GM23248 (cell line): ENCODE measurements at regions not wholly inside any gene's neighbourhood (a gene's known extent, or its start where the extent isn't known, plus 50 kb on each side); places are given as distances from the start of the nearest gene placed in this dataset.
A peak's percentile ranks its signal among the peaks of the same experiment; 100 is the strongest.

Experiments
- DNase-seq: peaks from one replicate; pipeline ENCODE4 v3.0.0-alpha.2; 2015
- H2AFZ ChIP-seq: fragments of 200-600 bp; sonication (generic); 2 replicates; pipeline ENCODE4 v1.6.1; 2016; ENCODE audit warnings: antibody characterized with exemption
- H3F3A ChIP-seq: fragments of 200-600 bp; sonication (generic); 2 replicates; pipeline ENCODE4 v1.6.1; 2016; ENCODE audit warnings: mild to moderate bottlenecking, antibody characterized with exemption, mixed run types; ENCODE audit not compliant: insufficient read depth
- H3K27ac ChIP-seq: fragments of 200-600 bp; sonication (generic); 2 replicates; pipeline ENCODE4 v1.5.1; 2016; ENCODE audit warnings: mild to moderate bottlenecking
- H3K27me3 ChIP-seq: fragments of 200-600 bp; sonication (generic); replicated peaks from 2 replicates; pipeline ENCODE4 v1.6.1; 2016; ENCODE audit warnings: mild to moderate bottlenecking; ENCODE audit not compliant: insufficient read depth
- H3K36me3 ChIP-seq: fragments of 200-600 bp; sonication (generic); 2 replicates; pipeline ENCODE4 v1.6.1; 2016; ENCODE audit warnings: low read depth, mild to moderate bottlenecking
- H3K4me1 ChIP-seq: fragments of 200-600 bp; sonication (generic); 2 replicates; pipeline ENCODE4 v1.6.1; 2016; ENCODE audit warnings: mild to moderate bottlenecking; ENCODE audit not compliant: insufficient read depth
- H3K4me2 ChIP-seq: fragments of 200-600 bp; sonication (generic); one replicate; pipeline ENCODE4 v1.6.1; 2016; ENCODE audit warnings: mild to moderate bottlenecking; ENCODE audit not compliant: unreplicated experiment
- H3K4me3 ChIP-seq: fragments of 200-600 bp; sonication (generic); 2 replicates; pipeline ENCODE4 v1.5.1; 2016; ENCODE audit warnings: mild to moderate bottlenecking
- H3K79me2 ChIP-seq: fragments of 200-600 bp; sonication (generic); 2 replicates; pipeline ENCODE4 v1.6.1; 2016; ENCODE audit warnings: mild to moderate bottlenecking; ENCODE audit not compliant: insufficient read depth
- H3K9ac ChIP-seq: fragments of 200-600 bp; sonication (generic); 2 replicates; pipeline ENCODE4 v1.6.1; 2016; ENCODE audit warnings: mild to moderate bottlenecking
- H3K9me2 ChIP-seq: fragments of 200-600 bp; sonication (generic); 2 replicates; pipeline ENCODE4 v1.6.1; 2016; ENCODE audit warnings: mixed run types, mild to moderate bottlenecking, moderate library complexity; ENCODE audit not compliant: insufficient read depth
- H3K9me3 ChIP-seq: fragments of 200-600 bp; sonication (generic); one replicate; pipeline ENCODE4 v1.6.1; 2017; ENCODE audit warnings: low read depth
- H4K20me1 ChIP-seq: fragments of 200-600 bp; sonication (generic); 2 replicates; pipeline ENCODE4 v1.6.0; 2016; ENCODE audit not compliant: insufficient read depth
- EZH2 ChIP-seq: fragments of 200-600 bp; sonication (generic); IDR thresholded peaks from 2 replicates; pipeline ENCODE4 v1.6.1; 2018; ENCODE audit warnings: antibody characterized with exemption, mild to moderate bottlenecking; ENCODE audit not compliant: insufficient read depth, poor library complexity, severe bottlenecking
- EZH2phosphoT487 ChIP-seq: fragments of 200-600 bp; sonication (generic); IDR thresholded peaks from 2 replicates; pipeline ENCODE4 v1.6.1; 2018; ENCODE audit warnings: antibody characterized with exemption, moderate library complexity, mild to moderate bottlenecking, low read depth; ENCODE audit not compliant: insufficient read depth
- WGBS, 2 experiments: methylation state at CpG; one replicate each; pipeline ENCODE4 v1.1.6; 2015 to 2017; ENCODE audit warnings: low lambda C conversion rate in 2 of 2, low coverage in 1 of 2; ENCODE audit errors: missing lambda C conversion rate in 2 of 2; 5-methylcytosine and 5-hydroxymethylcytosine counted together
- in situ Hi-C: fragments of 300-500 bp; cut with MboI; formaldehyde crosslinking; loops from 2 replicates; pipeline ENCODE4 v1.15.0; 2020

DNA sequence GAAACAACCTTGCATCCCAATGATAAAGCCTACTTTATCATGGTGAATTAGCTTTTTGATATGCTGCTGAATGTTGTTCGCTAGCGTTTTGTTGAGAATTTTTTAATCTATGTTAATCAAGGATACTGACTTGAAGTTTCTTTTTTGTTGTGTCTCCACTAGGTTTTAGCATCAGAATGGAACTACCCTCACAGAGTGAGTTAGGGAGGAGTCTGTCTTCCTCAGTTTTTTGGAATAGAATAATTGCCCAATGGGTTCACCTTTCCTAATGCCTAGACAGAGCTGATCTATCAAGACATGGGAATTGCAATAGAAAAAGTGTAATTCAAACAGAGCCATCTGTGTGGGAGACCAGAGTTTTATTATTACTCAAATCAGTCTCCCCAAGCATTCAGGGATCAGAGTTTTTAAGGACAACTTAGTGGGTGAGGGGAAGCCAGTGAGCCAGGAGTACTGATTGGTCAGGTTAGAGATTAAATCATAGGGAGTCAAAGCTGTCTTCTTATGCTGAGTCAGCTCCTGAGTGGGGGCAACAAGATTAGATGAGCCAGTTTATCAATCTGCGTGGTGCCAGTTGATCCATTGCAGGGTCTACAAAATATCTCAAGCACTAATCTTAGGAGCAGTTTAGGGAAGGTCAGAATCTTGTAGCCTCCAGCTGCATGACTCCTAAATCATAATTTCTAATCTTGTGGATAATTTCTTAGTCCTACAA is 237.4 kb upstream of the PPP2R3A start:
- H3K79me2 ChIP-seq: no peaks in the 10 kb centered on the region
- no peaks in the 10 kb centered on the region for H3K4me1 ChIP-seq
- no peaks in the 10 kb centered on the region for H3F3A ChIP-seq
- in situ Hi-C loops: no loop called here
- H3K27me3 ChIP-seq: no peaks in the 10 kb centered on the region
- H3K9me2 ChIP-seq: no peaks in the 10 kb centered on the region
- no peaks in the 10 kb centered on the region for H3K36me3 ChIP-seq
- H3K4me2 ChIP-seq: no peak overlapping the region
- no peaks in the 10 kb centered on the region for H3K9me3 ChIP-seq
- DNase-seq: no peak
- H2AFZ ChIP-seq: no peak overlapping the region
- 35 to 41% methylated on average over 3 of the region's 3 CpGs for WGBS, 2 experiments
- no peak overlapping the region for H3K4me3 ChIP-seq
- TF ChIP-seq EZH2phosphoT487 (no peak), EZH2 (no peak)
- no peak overlapping the region for H3K27ac ChIP-seq
- no peaks in the 10 kb centered on the region for H4K20me1 ChIP-seq
- H3K9ac ChIP-seq: no peak overlapping the region

- no peak overlapping the region for H3K4me3 ChIP-seq
- no peak overlapping the region for H3K9ac ChIP-seq
- H3K27me3 ChIP-seq: no peaks in the 10 kb centered on the region
- no peak overlapping the region for H3K27ac ChIP-seq
- in situ Hi-C loops: no loop called here
- no peaks in the 10 kb centered on the region for H3K36me3 ChIP-seq
- no peaks in the 10 kb centered on the region for H3K79me2 ChIP-seq
- H4K20me1 ChIP-seq: no peaks in the 10 kb centered on the region
- H3K4me1 ChIP-seq: no peaks in the 10 kb centered on the region
- H3F3A ChIP-seq: no peaks in the 10 kb centered on the region
- WGBS, 2 experiments: 23 to 24% methylated on average over 2 of the region's 2 CpGs
- H3K9me2 ChIP-seq: no peaks in the 10 kb centered on the region
- DNase-seq: no peak
- no peak overlapping the region for H3K4me2 ChIP-seq
- H3K9me3 ChIP-seq: no peaks in the 10 kb centered on the region
- TF ChIP-seq EZH2 (no peak), EZH2phosphoT487 (no peak)
- no peak overlapping the region for H2AFZ ChIP-seq
Observed at GRCh38 chr3:135731546-135731945, 234.0 kb upstream of the PPP2R3A start.

GRCh38 chr3:135736740-135737139 is 228.8 kb upstream of the PPP2R3A start:
- DNase-seq: peak; percentile 29
- no peak overlapping the region for H3K27ac ChIP-seq
- H3K9me2 ChIP-seq: no peaks in the 10 kb centered on the region
- no peaks in the 10 kb centered on the region for H4K20me1 ChIP-seq
- no peak overlapping the region for H3K4me2 ChIP-seq
- no peaks in the 10 kb centered on the region for H3K4me1 ChIP-seq
- no peaks in the 10 kb centered on the region for H3K27me3 ChIP-seq
- 51 to 56% methylated on average over 6 of the region's 6 CpGs for WGBS, 2 experiments
- H3K79me2 ChIP-seq: no peaks in the 10 kb centered on the region
- in situ Hi-C loops: no loop called here
- no peak overlapping the region for H3K4me3 ChIP-seq
- no peak overlapping the region for H2AFZ ChIP-seq
- H3F3A ChIP-seq: no peaks in the 10 kb centered on the region
- no peak overlapping the region for H3K9ac ChIP-seq
- TF ChIP-seq EZH2phosphoT487: no peak
- no peak for TF ChIP-seq EZH2
- no peaks in the 10 kb centered on the region for H3K36me3 ChIP-seq
- no peaks in the 10 kb centered on the region for H3K9me3 ChIP-seq

DNA sequence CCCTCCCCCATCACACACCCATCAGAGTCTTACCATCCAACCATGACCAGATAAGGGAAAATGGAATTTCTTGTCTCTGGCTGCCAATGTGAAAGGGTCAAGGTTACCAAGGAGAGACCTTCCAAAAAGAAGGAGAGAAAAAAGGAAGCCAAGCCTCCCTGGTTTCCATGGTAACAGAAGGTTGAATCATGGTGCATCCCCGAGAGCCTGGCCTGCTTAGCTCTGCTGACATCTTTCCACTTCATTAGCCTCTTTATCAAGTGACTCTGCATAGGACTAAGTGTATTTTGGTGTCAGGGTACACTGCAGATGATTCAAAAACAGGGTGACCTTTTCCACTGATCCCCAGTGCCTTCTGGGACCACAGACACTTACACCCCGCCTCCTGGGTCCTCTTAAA is 225.7 kb upstream of the PPP2R3A start:
- WGBS, 2 experiments: 6 to 8% methylated on average over 2 of the region's 2 CpGs

DNA sequence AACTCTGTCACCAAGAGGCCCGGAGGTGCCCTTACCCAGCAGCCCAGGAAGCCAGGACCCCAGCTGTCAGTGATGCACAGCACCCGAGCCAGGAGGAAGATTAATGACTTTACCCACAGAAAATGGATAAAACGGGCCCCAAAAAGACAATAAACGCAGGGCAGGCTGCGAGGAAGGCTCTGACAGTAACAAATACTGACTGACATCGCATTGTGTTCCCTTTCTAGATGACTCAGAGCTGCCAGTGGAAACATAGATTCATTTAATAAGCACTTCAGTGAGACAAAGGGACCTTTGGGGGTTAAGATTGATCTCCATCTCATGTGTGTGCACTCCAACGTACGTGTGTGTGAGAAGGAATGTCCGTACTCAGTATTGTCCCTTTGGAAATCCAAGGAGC is 225.3 kb upstream of the PPP2R3A start:
- H3K4me2 ChIP-seq: no peak overlapping the region
- in situ Hi-C loops: no loop called here

More for the DNA sequence above, 225.7 kb upstream of the PPP2R3A start:
- peak; percentile 14 for DNase-seq
- Histone ChIP-seq H3K9me3 (no peaks in the 10 kb centered on the region), H3K9me2 (no peaks in the 10 kb centered on the region), H3K4me2 (no peak overlapping the region), H3K36me3 (no peaks in the 10 kb centered on the region), H2AFZ (no peak overlapping the region), H3K27me3 (no peaks in the 10 kb centered on the region), H3K27ac (no peak overlapping the region), H3K9ac (no peak overlapping the region), H4K20me1 (no peaks in the 10 kb centered on the region), H3F3A (no peaks in the 10 kb centered on the region), H3K4me3 (no peak overlapping the region), H3K79me2 (no peaks in the 10 kb centered on the region), H3K4me1 (no peaks in the 10 kb centered on the region)
- in situ Hi-C loops: no loop called here
- TF ChIP-seq EZH2 (no peak), EZH2phosphoT487 (no peak)

More for the DNA sequence above, 225.3 kb upstream of the PPP2R3A start:
- Histone ChIP-seq H3F3A (no peaks in the 10 kb centered on the region), H3K4me1 (no peaks in the 10 kb centered on the region), H3K9me2 (no peaks in the 10 kb centered on the region), H2AFZ (no peak overlapping the region), H3K79me2 (no peaks in the 10 kb centered on the region), H4K20me1 (no peaks in the 10 kb centered on the region), H3K27ac (no peak overlapping the region), H3K4me3 (no peak overlapping the region), H3K27me3 (no peaks in the 10 kb centered on the region), H3K36me3 (no peaks in the 10 kb centered on the region), H3K9ac (no peak overlapping the region), H3K9me3 (no peaks in the 10 kb centered on the region)
- TF ChIP-seq EZH2phosphoT487 (no peak), EZH2 (no peak)
- WGBS, 2 experiments: 26 to 36% methylated on average over 9 of the region's 9 CpGs
- DNase-seq: no peak
